HFFc6 (cell line): ENCODE measurements at regions not wholly inside any gene's neighbourhood (a gene's known extent, or its start where the extent isn't known, plus 50 kb on each side); places are given as distances from the start of the nearest gene placed in this dataset.

Experiments used
- DNase-seq: peaks from one replicate; pipeline ENCODE4 v3.0.0-alpha.2; 2018
- H3K27ac Mint-ChIP-seq: 2 replicates; pipeline ENCODE4 v1.8.0; 2020; ENCODE audit warnings: mild to moderate bottlenecking, mixed read lengths
- H3K27me3 Mint-ChIP-seq: 2 replicates; pipeline ENCODE4 v1.8.0; 2021; ENCODE audit warnings: mild to moderate bottlenecking, moderate library complexity, mixed read lengths; ENCODE audit not compliant: insufficient read depth
- H3K36me3 Mint-ChIP-seq: 2 replicates; pipeline ENCODE4 v1.8.0; 2021; ENCODE audit warnings: low read depth, mixed read lengths
- H3K4me1 Mint-ChIP-seq: 2 replicates; pipeline ENCODE4 v1.8.0; 2020; ENCODE audit warnings: low read depth, mixed read lengths
- H3K4me3 Mint-ChIP-seq: 2 replicates; pipeline ENCODE4 v1.8.0; 2020; ENCODE audit warnings: mild to moderate bottlenecking, moderate library complexity, mixed read lengths
- H3K9me3 Mint-ChIP-seq: 2 replicates; pipeline ENCODE4 v1.8.0; 2020; ENCODE audit warnings: mild to moderate bottlenecking, mixed read lengths
- CTCF ChIP-seq: fragments of 200-600 bp; sonication (generic); IDR thresholded peaks from 2 replicates; pipeline ENCODE4 v1.5.0; 2021; ENCODE audit warnings: antibody characterized with exemption, mild to moderate bottlenecking

DNA sequence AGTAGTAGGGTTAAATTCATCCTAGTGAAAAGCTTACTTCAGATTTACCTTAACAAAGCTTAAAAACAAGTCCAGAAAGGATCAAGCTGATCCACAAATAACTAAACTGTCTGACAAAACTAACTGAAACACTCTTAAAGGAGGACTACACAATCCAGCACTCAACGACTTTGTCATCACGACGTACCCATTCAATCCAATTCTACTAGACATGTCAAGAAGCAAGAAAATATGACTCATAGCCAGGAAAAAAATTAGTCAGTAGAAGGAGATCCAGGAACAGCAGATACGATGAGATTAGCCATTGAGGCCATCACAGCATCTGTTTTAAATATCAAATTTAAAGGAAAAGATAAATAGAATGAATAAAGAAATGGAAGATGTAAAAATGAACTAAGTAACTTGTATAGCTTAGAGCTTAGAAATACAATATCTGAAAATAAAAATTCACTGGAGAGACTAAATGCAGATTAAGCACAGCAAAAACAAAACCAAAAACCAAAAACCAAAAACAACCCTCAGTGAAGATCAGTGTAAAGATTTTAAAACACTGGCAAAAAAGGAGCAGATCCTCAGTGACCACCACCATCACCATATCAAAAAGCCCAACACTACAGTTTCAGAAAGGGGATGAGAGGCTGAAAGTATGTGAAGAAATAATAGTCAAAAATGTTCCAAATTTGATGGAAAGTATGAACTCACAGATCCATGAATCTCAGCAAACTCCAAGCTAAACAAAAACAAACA is 95.0 kb upstream of the CCND2 start:
- Mint-ChIP-seq H3K9me3 (peaks cover 3% of the 10 kb centered on the region; the same call in 1 of the 2 replicates), H3K4me3 (no peak overlapping the region), H3K27ac (no peak overlapping the region), H3K27me3 (peaks cover 6% of the 10 kb centered on the region; the same call in 1 of the 2 replicates), H3K4me1 (no peaks in the 10 kb centered on the region), H3K36me3 (no peaks in the 10 kb centered on the region)
- DNase-seq = no peak
- no peak for TF ChIP-seq CTCF

DNA sequence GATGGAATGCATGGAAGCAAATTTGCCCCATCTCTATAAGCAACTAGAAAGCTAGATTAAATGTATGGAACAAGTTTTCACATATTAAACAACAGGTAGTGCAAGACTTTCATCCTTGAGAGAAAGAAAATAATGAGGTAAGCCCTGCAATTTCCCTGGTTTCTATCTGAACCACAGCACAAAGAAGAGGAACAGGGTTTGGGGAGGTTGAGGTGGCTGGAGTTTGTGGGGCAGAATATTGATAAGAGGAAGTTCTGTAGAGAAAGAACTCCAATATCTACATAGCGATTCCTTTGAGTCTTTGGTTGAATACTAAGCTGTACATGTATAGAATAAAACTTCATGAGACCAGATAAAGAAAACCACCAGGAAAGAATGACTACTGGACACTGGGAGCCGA is 96.3 kb upstream of the CCND2 start:
- Mint-ChIP-seq H3K27me3 (peaks cover 6% of the 10 kb centered on the region; the same call in 1 of the 2 replicates), H3K36me3 (no peaks in the 10 kb centered on the region), H3K4me3 (no peak overlapping the region), H3K4me1 (peaks cover 11% of the 10 kb centered on the region; the same call in 1 of the 2 replicates), H3K27ac (no peak overlapping the region), H3K9me3 (peaks cover 3% of the 10 kb centered on the region; the same call in 1 of the 2 replicates)
- TF ChIP-seq CTCF = no peak
- no peak for DNase-seq

DNA sequence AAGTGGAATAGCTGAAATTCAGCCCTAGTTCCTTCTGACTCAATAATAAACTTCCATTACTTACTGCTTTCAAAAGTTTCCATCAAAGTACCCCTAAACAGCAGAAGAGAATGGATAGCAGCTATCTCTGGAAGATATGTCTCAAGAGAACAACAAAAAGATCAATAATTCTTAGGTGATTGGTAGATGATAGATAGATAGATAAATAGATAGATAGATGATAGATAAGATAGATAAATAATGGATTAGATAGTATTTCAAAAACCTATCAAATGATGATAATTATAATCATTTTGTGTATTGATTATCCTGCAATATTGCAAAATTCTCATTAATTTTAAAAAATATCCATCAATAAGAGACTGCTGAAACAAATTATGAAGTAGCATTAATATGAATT is 97.4 kb upstream of the CCND2 start:
- H3K4me3 Mint-ChIP-seq = no peak overlapping the region
- H3K27ac Mint-ChIP-seq = no peak overlapping the region
- peaks cover 11% of the 10 kb centered on the region; the same call in 1 of the 2 replicates for H3K4me1 Mint-ChIP-seq
- H3K27me3 Mint-ChIP-seq = peaks cover 6% of the 10 kb centered on the region; the same call in 1 of the 2 replicates
- no peak for TF ChIP-seq CTCF
- peaks cover 3% of the 10 kb centered on the region; the same call in 1 of the 2 replicates for H3K9me3 Mint-ChIP-seq
- no peaks in the 10 kb centered on the region for H3K36me3 Mint-ChIP-seq
- DNase-seq = no peak

DNA sequence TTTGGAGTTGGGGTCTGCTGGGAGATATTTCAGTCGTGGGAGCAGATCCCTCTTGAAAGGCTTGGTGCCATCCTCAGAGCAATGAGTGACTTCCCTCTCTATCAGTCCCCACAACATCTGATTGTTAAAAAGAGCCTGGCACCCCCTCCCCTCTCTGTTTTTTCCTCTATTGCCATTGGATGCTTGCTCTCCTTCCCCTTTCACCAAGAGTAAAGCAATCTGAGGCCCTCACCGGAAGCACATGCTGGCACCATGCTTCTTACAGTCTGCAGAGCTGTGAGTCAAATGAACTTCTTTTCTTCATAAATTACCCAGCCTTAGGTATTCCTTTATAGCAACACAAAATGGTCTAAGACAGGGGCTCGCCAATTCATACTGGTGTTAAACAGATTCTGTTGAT is 99.1 kb upstream of the CCND2 start:
- H3K9me3 Mint-ChIP-seq = peaks cover 3% of the 10 kb centered on the region; the same call in 1 of the 2 replicates
- peaks cover 11% of the 10 kb centered on the region; the same call in 1 of the 2 replicates for H3K4me1 Mint-ChIP-seq
- peaks cover 9% of the 10 kb centered on the region; the same call in 1 of the 2 replicates for H3K27me3 Mint-ChIP-seq
- no peak overlapping the region for H3K27ac Mint-ChIP-seq
- no peak overlapping the region for H3K4me3 Mint-ChIP-seq
- no peak for TF ChIP-seq CTCF
- no peaks in the 10 kb centered on the region for H3K36me3 Mint-ChIP-seq
- DNase-seq = no peak

DNA sequence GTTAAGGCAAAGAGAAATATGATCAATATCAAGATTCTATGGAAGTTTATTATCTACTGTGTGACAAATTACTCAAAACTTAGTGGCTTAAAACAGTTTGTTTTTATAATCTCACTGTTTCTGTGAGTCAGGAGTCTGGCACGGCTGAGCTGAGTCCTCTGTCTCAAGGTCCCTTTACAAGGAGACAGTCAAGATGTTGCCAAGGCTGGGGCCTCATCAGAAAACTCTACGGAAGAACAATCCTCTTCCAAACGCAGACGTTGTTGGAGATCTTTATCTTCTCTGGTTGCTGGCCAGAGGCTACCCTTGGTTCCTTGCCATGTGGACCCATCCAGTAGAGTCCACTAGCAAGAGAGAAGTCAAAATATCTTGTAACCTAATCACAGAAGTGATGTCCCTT is 100.6 kb upstream of the CCND2 start:
- no peak overlapping the region for H3K4me3 Mint-ChIP-seq
- no peak overlapping the region for H3K27ac Mint-ChIP-seq

More for the DNA sequence above, 100.6 kb upstream of the CCND2 start:
- DNase-seq = peak; percentile 39
- TF ChIP-seq CTCF = no peak
- Mint-ChIP-seq H3K4me1 (peaks cover 11% of the 10 kb centered on the region; the same call in 1 of the 2 replicates), H3K36me3 (no peaks in the 10 kb centered on the region; the same call in 1 of the 2 replicates), H3K27me3 (peaks cover 10% of the 10 kb centered on the region), H3K9me3 (peaks cover 9% of the 10 kb centered on the region; the same call in 1 of the 2 replicates)
